ENCODE measurements at regions not wholly inside any gene's neighbourhood (a gene's known extent, or its start where the extent isn't known, plus 50 kb on each side); places are given as distances from the start of the nearest gene placed in this dataset.

GRCh38 chr13:27007166-27007565, 164.4 kb downstream of the USP12 start:
- peak; percentile 8 for ATAC-seq
- Histone ChIP-seq H3K4me1 (ENCODE audit: control insufficient read depth in 1 of 2, insufficient read depth in 2 of 2, low read length in 2 of 2) (peaks cover 9 to 21% of the 10 kb centered on the region in 2 experiments), H3K9ac (ENCODE audit: low read length) (peak overlapping the region; percentile 54; the same call in 1 of the 2 replicates), H3K27me3 (ENCODE audit: insufficient read depth, low read length) (no peaks in the 10 kb centered on the region), H3K27ac (ENCODE audit: low read depth, low read length) (no peak overlapping the region; the same call in 1 of the 2 replicates), H3K79me2 (ENCODE audit: insufficient read depth, low read length) (no peaks in the 10 kb centered on the region), H3K36me3 (ENCODE audit: control insufficient read depth in 1 of 2, insufficient read depth in 2 of 2, low read length in 2 of 2) (no peaks in the 10 kb centered on the region), H4K20me1 (ENCODE audit: insufficient read depth) (no peaks in the 10 kb centered on the region), H3K4me3 (replicated peaks in 1 of 2; ENCODE audit: low read depth in 1 of 2, low read length in 2 of 2) (peak overlapping the region; percentile 50 to 73), H3K9me3 (ENCODE audit: control insufficient read depth in 1 of 2, insufficient read depth in 1 of 2, low read depth in 1 of 2, low read length in 2 of 2) (no peaks in the 10 kb centered on the region), H2AFZ (ENCODE audit: low read depth, low read length, poor library complexity, severe bottlenecking) (peak overlapping the region; percentile 98), H3K9me2 (ENCODE audit: insufficient read depth) (no peaks in the 10 kb centered on the region), H3K4me2 (ENCODE audit: low read length) (peak overlapping the region; percentile 100)
- ChIA-PET CTCF (no interaction called here), POLR2A (no interaction called here), RAD21 (ENCODE audit: low non-redundant PET in 1 of 2, low total read pairs in 2 of 2, uncharacterized antibody in 2 of 2, unreplicated experiment in 2 of 2) (no interaction called here)
- DNase-seq (ENCODE audit: low read depth, low spot score): no peak
- no peak for TF ChIP-seq ZBTB33 (IDR thresholded peaks at IDR 0.05; ENCODE audit: extremely low read depth, insufficient replicate concordance, low read length)
- TF ChIP-seq EZH2 (IDR thresholded peaks at IDR 0.05): no peak
- TF ChIP-seq SP1 (IDR thresholded peaks at IDR 0.05; ENCODE audit: low read depth): no peak
- TF ChIP-seq POLR2AphosphoS5 (IDR thresholded peaks at IDR 0.05; ENCODE audit: low read depth, low read length): no peak
- TF ChIP-seq EZH2phosphoT487 (IDR thresholded peaks at IDR 0.05; ENCODE audit: borderline replicate concordance): no peak
- TF ChIP-seq CEBPB (IDR thresholded peaks at IDR 0.05; ENCODE audit: low read depth): no peak
- no peak for TF ChIP-seq ATF3 (IDR thresholded peaks at IDR 0.05)
- TF ChIP-seq FOSL1 (IDR thresholded peaks at IDR 0.05; ENCODE audit: low read depth): no peak
- no peak for TF ChIP-seq TCF7L2 (IDR thresholded peaks at IDR 0.05; ENCODE audit: borderline replicate concordance, extremely low read depth, insufficient read depth, insufficient read length)
- intact Hi-C loops (cut with micrococcal nuclease): no loop called here
- no TSS peak for BruUV-seq (replicated peaks)
